Suppressor macrophage treated with lipopolysaccharide for 1 hour (primary cell): ENCODE measurements at regions not wholly inside any gene's neighbourhood (a gene's known extent, or its start where the extent isn't known, plus 50 kb on each side); places are given as distances from the start of the nearest gene placed in this dataset.
"Not testable (repeated sequence)": the region's sequence is repeated elsewhere in the genome, so short reads cannot be mapped to it uniquely, and the experiment has no call there.

Experiments used
- DNase-seq, 3 donors: peaks; one replicate each; pipeline ENCODE4 v3.0.0-alpha.2; 2020 to 2022

- DNase-seq: no peak
These were observed 403.5 kb upstream of the LUZP2 start for GRCh38 chr11:24093375-24093774.

- no peak for DNase-seq
These were observed 388.2 kb upstream of the LUZP2 start for GRCh38 chr11:24108609-24109008.

- DNase-seq: no peak
These were observed 374.6 kb upstream of the LUZP2 start for GRCh38 chr11:24122291-24122690.

- no peak for DNase-seq
These were observed 372.0 kb upstream of the LUZP2 start for GRCh38 chr11:24124876-24125275.

GRCh38 chr11:24131698-24132097, 365.2 kb upstream of the LUZP2 start:
- DNase-seq: no peak

DNA sequence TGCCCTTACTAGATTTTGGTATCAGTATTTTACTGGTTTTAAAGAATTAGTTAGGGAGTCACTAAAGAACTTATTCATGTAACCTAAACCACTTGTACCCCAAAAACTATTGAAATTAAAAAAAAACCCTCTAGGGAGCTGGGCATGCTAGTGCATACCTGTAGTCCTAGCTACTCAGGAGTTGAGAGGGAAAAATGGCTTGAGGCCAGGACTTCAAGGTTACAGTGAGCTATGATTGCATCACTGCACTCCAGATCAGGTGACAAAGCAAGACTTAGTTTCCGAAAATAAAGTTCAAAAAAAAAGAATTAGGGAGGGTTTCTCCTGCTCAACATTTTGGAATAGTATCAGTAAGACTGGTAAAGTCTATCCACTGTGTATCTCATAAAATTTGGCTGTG, 364.4 kb upstream of the LUZP2 start:
- DNase-seq: no peak

DNA sequence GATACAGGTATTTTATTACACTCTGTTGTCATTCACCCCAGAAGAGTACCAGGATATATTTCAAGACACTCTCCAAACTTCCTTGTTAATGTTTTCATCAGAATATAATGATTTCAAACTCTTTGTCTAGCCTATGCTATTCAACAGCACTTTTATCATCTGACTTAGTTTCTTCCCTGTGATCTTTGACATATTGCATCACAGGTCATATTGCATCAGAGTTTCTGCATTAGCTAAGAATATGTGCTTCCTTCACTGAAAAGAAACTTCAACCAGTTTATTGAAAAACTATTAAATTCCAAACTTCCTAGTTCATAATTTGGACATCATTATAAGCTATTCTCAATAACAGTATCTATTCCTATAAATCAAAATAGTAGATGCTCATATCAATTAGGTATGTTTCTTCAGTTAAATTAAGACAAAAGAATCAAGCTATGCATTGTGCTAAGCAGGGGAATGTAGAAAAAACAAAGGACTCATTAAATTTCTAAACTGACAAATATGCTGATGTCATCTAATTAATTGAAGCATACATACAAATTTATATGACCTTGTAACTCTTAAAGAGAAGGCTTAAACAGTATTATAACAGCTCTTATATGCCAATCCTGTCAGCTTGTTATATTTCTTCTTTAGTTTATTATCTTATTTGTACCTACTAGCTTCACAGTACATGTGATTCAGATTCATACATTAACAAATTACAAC, 361.8 kb upstream of the LUZP2 start:
- no peak for DNase-seq

DNA sequence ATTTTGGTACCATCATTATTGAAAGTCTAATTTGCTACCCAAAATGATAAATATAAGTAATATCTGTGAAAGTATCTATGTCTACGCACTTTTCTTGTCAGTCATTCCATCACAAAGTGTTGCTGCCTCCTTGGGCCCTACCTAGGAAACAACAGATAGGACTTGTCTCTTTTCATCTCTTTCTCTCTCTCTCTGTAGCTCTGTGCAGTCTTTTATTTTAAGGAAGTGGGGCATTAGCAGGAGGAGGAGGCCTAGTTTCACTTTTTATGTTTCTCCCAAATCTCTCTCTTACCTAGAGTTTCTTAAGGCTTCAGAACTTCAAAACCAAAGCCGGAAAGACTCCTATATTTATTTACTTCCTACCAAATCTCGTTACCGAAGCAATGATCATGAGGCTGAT, 354.8 kb upstream of the LUZP2 start:
- DNase-seq: no peak

- DNase-seq: no peak
These were observed 351.4 kb upstream of the LUZP2 start for GRCh38 chr11:24145411-24145810.

DNA sequence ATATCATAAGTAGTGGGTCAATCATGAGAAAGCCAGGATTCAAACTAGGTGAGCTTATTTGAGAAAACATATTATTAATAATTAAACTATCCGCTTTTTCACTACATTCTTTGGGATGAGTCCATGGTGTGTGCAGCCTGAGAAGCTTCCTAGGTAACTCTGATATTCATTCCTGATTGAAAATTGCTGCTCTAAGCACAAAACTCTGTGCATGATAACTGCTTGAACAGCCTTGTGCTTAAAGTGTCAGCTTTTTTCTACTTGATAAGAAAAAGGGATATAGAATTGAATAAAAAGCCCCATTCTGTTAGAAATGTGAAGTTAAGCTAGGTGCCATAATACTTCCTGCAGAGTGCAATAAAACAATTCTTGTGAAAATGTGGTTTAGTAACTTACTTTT, 343.5 kb upstream of the LUZP2 start:
- DNase-seq: no peak

GRCh38 chr11:24155792-24156191, 341.1 kb upstream of the LUZP2 start:
- DNase-seq: no peak

GRCh38 chr11:24157316-24157715, 339.5 kb upstream of the LUZP2 start:
- no peak for DNase-seq

GRCh38 chr11:24161587-24161986, 335.3 kb upstream of the LUZP2 start:
- DNase-seq: no peak

DNA sequence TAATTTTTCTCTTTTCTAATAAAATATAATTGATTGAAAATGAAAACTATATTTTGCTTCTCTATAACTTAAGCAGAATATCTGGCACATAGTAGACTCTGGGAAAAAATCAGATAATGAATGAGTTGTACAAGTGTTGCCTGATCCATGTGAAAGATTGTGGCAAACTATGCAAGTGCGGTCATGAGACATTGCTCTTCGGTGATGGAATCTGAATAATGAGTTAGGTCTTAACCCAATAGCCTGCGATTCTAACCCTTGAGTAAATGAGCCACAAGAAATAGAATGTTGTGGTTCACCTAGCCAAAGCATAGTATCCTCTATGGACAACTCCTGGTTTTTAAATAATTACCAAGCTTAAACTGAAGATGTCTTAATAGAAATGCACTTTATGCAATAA, 333.7 kb upstream of the LUZP2 start:
- DNase-seq: no peak

GRCh38 chr11:24163841-24164240, 333.0 kb upstream of the LUZP2 start:
- no peak for DNase-seq

DNA sequence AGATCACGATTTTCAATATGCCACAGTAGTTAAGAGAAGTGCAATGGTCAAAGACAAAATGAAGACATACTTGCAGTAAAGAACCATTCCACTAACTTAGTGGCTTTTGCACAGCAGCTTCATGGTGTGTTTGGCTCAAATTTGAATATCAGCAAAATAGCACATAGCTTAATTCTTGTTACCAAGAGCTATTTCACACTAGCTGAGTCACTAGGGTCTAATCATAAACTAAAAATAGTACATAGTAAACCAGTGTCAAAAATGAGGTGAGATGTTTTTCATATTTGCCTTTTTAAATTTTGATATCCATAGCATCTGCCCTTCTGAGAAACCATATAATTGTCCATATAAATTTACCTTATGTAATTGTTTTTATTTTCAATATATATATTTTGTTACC, 325.0 kb upstream of the LUZP2 start:
- DNase-seq: no peak

- DNase-seq: no peak
These were observed 315.3 kb upstream of the LUZP2 start for GRCh38 chr11:24181395-24182047.

DNA sequence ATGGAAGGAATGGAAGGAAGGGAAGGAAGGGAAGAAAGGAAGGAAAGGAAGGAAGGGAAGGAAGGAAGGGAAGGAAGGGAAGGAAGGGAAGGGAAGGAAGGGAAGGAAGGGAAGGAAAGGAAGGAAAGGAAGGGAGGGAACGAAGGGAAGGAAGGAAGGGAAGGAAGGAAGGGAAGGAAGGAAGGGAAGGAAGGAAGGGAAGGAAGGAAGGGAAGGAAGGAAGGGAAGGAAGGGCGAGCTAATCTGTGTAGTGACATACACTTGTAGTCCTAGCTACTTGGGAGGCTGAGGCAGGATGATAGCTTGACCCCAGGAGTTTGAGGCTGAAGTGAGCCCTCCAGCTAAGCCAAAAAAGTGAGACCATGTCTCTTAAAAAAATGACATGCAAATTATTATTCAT, 311.3 kb upstream of the LUZP2 start:
- DNase-seq: not testable (repeated sequence)

GRCh38 chr11:24196733-24197132, 300.1 kb upstream of the LUZP2 start:
- no peak for DNase-seq

- DNase-seq: no peak
These were observed 298.4 kb upstream of the LUZP2 start for GRCh38 chr11:24198481-24198880.

GRCh38 chr11:24199461-24199860, 297.4 kb upstream of the LUZP2 start:
- DNase-seq: no peak

- no peak for DNase-seq
These were observed 290.8 kb upstream of the LUZP2 start for GRCh38 chr11:24206030-24206429.

DNA sequence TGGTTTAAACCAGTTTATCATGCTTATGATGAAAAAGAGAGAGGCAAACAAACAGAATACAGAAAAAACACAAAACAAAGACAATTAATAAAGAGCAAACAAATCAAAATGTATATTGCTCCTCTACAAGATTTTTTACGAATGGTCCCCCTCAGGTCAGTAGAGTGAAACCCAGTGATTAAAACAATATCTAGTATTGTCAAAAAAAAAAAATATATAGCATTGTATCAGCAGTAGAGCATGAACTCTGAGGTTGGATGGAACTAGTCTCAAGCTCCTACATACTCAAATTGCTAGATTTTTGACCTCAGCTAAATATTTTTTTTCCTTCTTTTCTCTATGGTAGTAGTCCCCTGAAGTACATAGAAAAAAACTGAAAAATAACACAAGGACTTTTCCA, 290.3 kb upstream of the LUZP2 start:
- no peak for DNase-seq

- DNase-seq: no peak
These were observed 280.4 kb upstream of the LUZP2 start for GRCh38 chr11:24216488-24216887.

GRCh38 chr11:24217319-24217718, 279.5 kb upstream of the LUZP2 start:
- DNase-seq: not testable (repeated sequence)
